ENCODE measurements at regions not wholly inside any gene's neighbourhood (a gene's known extent, or its start where the extent isn't known, plus 50 kb on each side); places are given as distances from the start of the nearest gene placed in this dataset.
"Not testable (repeated sequence)": the region's sequence is repeated elsewhere in the genome, so short reads cannot be mapped to it uniquely, and the experiment has no call there.

DNA sequence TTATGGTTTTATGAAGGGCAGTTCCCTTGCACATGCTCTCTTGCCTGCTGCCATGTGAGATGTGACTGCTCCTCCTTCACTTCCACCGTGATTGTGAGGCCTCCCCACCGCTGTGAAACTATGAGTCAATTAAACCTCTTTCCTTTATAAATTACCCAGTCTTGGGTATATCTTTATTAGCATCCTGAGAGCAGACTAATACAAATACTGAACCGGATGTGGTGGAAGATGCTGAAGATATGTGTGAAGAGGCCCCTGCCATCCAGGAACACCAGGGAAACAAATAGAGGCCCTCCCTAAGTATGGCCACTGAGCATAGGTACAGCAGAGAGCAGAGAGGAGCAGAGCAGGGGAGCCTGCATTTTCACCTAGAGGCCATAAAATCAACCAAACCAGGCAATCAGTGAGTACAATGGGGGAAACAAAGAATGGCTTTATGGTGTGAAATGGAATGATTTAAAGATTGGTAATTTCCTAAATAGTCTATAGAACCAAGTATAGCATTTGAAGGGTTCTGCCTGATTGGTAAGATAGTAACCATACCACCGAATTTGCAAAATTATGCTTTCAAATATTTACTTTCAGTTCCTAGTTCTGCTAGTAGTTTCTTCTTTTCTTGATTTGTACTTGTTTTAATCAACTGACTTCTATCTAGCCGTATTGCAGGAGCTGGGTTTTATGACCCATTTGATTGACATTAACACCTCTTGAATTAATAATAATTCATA lies 421.6 kb downstream of the IRX1 start:
- DNase-seq (ENCODE audit: low read depth in 2 of 2), result no peak

DNA sequence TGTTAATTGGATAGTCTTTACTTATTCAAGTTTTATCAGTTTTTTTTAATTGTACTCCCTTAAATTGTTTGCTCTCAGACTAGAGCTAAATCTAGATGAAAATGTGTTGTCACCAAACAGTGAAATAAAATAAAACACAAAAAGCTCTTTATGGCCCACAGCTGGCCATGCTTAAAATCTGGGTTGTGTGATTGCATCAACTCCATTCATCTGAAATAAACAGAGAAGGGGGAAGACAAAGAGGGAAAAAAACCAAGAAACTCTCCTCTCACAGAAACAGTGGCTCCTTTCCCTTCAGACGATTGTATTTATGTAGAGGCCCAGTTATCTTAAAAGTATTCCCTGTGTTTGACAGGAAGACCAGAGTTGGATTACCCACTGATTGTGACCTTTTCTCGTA lies 422.4 kb downstream of the IRX1 start:
- no peak for DNase-seq (ENCODE audit: low read depth in 2 of 2)

DNA sequence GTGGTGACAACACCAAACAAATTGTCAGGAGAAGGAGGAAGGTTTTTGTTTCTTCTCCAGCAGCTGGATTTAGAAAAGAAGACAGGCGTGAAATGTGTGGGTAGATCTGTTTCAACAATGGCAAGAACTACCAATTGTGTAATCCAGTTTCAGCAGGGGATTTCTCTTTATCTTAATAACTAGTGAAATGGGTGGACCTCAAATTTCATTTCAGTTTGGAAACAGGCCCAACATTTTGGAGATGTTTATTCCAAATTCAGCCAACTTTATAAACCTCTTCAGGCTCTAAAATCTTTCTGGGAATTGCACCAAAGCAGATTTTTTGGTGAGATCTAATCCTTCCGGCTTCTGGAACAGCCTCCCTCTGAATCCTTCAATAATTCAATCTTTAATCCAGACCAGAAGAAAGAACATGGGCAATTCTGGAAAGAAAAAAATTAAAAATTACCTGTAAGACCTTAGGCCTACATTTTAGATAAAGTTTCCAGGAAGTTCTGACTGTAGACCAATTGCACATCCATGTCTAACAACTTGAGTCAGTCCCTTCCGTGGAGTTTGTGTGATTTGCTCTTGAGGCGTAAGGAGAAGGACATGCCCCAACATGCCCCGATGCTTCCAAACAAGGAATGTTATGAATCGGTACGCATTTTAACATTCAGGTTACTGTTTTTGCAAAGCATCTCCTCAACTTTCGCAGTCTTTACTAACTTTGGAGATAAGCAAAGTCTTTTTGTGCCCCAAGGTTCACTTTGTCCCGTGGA lies 423.6 kb downstream of the IRX1 start:
- DNase-seq (ENCODE audit: low read depth in 2 of 2), result no peak

DNA sequence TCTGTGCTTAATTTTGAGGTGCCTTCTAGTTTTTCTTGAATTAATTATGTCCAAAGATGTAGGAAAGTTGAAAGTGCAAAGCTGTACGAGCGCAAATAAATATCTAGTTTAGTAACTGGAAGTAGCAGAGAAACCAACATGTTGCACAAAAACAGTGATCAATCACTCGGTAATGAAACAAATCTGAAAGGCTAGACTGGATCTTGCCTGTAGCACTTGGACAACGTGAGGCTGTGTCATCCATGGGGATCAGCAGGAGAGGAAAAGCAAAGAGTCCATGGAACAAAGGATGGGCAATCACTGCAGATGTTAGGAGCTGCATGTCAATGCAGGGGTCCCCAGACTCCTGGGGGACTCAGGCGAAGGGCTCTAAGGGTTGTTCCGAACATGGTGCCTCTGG lies 424.2 kb downstream of the IRX1 start:
- DNase-seq (ENCODE audit: low read depth in 2 of 2), result no peak

DNA sequence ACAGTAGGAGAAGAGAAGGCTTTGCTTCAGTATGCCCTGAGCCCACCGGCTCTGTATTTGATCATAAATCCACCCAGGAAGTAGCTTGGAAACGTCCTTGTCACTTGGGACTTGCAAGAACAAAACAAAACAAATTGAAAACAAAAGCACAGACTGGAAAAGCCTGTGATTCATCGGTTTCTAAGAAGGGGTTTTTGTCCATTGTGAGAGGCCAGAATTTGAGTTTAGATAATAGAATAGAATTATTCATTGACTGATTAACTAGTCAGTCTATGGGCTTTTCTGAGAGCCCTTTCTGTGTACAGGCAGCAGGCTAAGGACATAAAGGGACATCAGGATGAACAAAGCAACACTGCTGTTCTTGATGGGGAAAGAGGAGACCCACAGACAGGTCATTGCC lies 424.8 kb downstream of the IRX1 start:
- no peak for DNase-seq (ENCODE audit: low read depth in 2 of 2)

DNA sequence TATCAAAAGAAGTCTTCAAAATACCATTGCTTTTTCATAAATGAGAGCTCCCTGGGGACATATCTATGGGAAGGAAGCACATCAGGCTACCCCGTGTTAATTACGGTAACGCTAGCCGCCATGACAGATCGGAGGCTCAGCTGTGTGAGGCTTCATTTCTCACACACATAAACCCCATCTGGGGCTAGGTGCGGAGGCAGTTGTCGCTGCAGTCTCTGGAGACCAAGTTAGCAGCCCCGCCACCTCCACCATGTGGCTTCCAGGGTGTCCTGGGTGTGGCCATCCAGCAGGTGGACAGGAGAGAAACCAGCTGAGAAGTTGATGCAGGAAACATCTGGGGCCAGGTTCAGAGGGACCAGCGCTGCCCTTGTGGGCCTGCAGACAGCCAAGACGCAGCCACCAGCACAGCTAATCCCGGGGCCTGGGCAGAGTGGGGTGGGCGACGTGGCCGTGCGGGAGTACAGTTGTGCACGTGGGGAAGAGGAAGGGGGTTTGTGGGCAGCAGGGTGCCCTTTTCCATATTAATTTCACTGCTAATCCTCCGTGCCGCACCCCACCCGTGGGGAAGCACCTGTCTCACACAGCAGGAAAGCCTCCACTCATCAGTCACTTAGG lies 426.5 kb downstream of the IRX1 start:
- no peak for DNase-seq (ENCODE audit: low read depth in 2 of 2)

DNA sequence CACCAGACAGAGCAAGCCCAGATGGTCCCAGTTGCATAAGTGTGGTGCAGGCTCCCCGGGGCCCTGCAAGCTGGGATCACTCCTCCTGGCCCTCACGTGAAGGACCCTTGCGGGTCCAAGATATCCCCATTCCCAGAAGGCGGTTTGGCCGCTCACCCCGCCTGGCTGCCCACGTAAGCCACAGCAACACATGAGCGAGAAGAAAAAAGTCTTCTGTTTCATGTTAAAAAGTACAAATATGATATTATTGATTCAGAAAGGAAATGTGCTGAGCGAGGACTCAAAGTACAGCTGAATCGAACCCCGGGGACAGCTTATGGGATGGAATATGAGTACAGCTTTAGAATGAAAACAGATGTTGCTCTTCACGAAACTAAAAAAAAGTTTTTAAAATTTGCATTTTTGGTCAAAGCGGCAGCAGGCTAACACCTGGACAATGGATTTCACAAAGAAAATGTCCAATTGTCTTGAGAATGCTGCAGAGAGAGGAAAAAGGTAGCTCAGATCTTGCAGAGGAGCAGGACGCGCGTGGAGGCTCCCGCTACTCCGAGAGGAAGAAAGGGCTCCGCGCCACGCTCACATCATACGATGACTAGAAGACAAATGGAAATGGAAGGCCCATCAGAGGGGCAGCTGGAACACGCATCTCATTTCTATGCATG lies 427.6 kb downstream of the IRX1 start:
- DNase-seq (ENCODE audit: low read depth in 2 of 2), result no peak

DNA sequence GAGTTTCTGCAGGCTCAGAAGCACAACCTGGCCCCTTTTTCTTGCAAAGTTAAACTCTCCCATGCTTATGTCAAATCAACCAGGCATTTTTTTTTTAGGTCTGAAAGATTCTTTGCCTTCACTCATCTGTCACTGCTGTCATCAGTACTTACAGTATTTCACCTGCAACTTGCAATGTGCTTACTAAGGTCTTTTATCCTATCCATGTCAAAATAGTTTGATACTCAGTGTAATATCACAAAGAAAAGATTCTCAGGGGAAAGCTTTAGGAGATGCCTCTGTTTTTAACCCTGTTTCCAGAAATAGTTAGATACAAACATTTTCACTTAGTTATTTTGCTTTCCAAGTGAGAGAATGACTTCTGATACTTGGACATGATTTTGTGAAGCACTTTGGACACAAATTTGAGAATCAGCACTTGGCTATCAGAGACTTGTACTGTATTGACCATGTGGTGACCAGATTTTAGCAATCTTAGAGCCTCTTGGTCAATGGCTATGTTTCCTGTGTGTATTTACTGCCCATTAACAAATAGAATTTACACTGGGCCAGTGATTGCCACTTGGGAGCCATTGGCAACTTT lies 428.2 kb downstream of the IRX1 start:
- DNase-seq (ENCODE audit: low read depth in 2 of 2), result no peak

DNA sequence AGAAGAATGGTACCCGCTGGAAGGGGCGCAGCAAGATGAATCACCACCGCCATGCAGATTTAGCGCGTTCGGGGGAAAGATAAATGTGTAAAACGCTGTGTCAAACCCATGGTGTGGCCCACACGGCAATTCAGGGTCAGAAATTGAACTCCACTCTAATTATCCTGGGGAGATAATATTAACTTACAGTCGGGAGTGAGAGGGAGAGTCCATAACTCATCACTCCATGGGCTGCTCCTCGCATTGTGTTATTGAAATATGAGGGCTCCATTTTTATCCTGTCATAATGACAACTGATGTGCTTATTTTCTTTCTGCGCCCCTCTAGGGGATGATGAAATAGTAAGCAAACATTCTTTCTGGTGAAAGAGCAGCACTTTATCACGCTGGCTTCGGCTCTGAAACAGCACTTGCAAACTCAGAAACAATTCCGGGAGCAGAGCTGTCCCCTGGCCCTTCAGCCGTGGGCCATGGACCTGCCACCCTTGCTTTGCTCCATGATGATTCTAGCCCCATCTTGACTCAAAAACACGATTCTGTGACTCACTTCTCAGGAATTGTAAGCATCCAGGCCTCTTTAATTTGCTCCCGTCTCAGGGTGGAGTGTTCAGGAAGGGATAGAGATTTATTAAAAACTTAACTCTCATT lies 431.6 kb downstream of the IRX1 start:
- no peak for DNase-seq (ENCODE audit: low read depth in 2 of 2)

DNA sequence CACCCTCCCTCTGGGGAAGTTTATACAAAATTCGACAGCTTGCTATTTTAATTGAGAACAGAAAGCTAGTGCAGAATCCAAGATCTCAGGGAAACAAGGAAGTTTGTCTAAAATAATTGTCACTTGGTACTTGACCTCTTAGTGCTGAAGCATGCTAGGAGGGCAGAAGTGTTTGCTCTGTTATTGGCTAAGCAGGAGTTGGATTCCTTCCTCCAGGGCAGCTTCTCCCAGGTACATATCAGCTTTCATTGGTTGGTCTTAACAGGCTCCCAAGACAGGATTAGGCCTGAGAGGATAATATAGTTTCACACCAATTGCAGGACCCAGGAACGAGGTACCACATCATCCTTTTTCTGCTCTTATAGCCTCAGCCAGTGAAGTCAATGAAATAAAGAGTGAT lies 432.8 kb downstream of the IRX1 start:
- DNase-seq (ENCODE audit: low read depth in 2 of 2), result no peak

DNA sequence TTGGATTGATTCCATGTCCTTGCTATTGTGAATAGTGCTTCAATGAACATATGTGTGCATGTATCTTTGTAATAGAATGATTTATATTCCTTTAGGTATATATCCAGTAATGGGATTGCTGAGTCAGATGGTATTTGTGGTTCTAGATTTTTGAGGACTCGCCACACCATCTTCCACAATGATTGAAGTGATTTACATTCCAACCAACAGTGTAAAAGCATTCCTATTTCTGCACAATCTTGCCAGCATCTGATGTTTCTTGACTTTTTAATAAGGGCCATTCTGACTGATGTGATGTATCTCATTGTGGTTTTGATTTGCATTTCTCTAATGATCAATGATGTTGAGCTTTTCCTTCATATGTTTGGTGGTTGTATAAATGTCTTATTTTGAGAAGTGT lies 437.9 kb downstream of the IRX1 start:
- DNase-seq (ENCODE audit: low read depth in 2 of 2), result not testable (repeated sequence)

DNA sequence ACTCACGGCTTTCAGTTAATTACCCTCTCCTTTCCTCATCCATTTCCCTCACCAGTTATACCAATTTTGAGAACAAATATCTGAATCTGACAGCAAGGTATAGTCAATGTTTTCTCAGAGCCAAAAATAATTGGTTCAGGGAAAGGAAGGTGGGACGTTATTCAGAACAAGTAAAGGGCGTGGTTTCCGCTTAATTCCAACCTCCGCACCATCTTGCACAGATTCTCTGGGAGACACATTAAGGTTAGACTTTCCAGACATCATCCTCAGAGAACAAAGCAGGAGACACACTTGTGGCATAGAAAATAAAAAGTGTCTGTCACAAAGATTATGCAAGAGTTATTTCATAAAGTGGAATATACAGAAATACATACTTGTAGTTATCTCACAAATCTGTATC lies 441.2 kb downstream of the IRX1 start:
- DNase-seq (ENCODE audit: low read depth in 2 of 2), result no peak

DNA sequence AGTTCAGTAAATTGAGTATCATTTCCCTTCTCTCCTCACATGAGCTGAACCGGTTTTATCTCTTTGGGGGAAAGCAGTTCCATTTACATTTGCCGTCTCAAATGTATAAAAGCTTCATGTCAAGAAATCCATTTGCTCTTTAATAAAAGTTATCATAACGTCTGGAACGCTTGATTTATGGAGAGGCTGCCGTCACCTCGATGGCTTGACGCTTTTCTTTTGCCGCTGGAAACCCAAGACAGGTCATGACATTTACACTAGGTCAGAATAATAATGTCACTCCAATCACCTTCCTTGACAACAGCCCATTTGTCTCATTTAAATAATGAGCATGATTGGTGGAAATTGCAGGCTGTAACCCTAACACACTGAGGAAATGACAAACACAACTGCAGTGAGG lies 443.4 kb downstream of the IRX1 start:
- no peak for DNase-seq (ENCODE audit: low read depth in 2 of 2)

DNA sequence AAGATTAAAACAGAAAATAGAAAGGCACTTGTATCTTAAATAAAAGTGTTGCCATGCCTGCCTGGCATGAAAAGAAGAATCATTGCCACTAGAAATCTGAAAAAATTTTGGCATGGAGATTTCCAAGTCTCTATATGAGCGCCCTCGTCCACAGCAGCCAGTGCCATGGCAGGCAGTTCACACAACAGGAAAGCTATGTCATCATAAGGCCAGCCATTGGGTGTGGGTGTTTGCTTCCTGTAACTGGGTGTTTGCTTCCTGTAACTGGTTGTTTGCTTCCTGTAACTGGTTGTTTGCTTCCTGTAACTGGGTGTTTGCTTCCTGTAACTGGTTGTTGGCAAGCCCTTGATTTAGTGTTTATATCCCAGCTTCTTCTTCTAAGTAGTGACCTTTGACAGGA lies 446.7 kb downstream of the IRX1 start:
- DNase-seq (ENCODE audit: low read depth in 2 of 2), result no peak

DNA sequence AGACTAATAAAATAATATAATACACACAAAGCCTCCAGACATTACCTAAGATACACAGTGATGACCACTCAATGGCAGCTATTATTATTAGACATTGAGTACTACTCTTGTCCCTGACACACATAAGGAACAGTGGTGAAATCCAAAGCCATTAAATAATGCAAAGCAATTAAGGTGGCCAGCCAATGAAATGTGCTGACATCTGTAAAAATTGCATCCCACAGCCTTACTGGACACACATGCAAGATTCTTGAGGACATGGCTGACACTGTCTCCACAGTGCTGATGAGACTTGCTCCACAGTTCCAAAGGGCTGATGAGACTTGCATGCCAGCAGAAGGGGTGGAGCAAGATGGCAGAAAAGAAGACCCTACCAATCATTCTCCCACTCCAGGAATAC lies 447.5 kb downstream of the IRX1 start:
- no peak for DNase-seq (ENCODE audit: low read depth in 2 of 2)

DNA sequence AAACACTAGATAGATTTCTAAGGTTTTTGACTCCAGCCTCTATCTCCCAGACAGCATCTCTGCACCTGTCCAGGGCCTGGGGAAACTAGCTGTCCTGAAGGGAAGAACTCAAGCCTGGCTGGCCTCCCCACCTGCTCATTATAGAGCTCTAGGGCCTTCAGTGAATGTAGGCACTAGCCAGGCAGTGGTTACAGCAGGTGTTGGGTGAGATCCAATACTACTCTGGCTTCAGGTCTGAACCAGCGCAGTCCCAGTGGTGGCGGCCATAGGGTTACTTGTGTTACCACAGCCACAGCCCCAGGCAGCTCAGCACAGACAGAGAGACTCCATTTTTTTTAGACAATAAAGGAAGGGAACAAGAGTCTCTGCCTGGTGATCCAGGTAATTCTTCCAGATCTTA lies 449.2 kb downstream of the IRX1 start:
- DNase-seq (ENCODE audit: low read depth in 2 of 2), result no peak

DNA sequence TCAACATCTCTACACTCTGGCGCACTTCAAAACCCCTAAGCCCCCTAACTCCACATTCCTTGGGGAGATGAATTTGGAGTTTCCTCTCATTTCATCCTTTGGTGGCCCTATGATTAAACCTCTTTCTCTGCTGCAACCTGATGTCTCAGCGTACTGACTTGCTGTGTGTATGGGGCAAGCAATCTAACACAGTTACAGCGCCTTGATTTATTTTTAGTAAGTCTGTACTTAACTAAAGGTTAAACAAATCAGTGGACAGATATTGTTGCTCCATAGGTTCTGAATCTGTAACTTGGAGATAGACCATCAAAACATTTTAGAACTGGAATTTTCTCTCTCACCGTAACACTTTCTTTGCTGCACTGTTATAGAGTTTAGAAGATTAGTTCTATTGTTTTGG lies 452.8 kb downstream of the IRX1 start:
- no peak for DNase-seq (ENCODE audit: low read depth in 2 of 2)

DNA sequence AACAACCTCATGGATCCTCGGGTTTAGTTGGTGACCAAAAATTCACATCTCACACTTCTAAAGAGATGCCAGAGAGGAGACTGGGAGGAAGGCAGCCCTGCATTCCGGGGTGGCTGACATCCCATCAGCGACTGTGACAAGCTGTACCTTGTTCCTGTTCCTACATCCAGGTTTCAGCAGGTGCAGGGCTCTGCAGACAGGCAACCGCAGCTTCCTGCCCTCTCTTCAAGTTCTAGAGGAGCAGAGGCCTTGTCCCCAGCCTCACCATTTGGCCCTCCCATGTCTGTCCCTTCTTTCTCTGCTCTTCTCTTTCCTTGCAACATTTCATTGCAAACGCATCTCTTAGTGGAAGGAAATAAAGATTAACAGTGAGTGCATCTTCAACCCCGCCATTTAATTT lies 454.6 kb downstream of the IRX1 start:
- no peak for DNase-seq (ENCODE audit: low read depth in 2 of 2)

DNA sequence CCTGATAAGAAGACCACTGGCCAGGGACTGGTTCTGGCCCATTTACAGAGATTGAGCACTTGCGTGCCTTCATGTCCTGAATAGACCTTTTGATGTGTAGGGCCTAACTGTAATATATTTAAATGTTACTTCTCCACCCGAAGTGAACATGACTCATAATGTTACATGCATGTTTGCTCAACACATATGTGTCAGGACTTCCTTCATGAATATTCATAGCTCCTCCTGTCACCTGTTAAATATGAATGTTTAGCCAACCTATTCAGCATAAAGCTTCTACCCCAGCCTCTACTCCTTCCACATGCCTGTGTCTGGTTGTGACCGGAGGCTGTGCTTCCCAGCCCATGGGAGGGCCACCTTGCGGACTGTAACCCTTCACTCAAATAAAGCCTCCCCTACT lies 457.5 kb downstream of the IRX1 start:
- no peak for DNase-seq (ENCODE audit: low read depth in 2 of 2)

DNA sequence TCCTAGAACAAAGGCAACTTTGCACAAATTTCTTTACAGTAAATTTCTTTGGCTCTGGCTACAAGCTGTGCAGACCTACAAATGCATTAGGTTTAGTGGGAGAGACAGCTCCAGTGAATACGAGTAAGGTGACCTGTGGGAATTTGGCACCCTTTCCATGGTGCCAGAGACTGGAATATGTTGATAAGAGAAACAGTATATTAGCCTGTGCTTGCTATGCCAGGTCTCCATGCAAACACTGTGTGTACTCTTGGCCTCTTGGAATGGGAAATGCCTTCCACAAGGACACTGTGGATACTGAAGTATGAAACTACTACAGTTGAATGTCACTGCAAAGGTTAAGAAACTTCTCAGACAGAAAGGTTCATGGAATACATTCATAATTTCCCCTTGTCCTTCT lies 458.5 kb downstream of the IRX1 start:
- no peak for DNase-seq (ENCODE audit: low read depth in 2 of 2)

DNA sequence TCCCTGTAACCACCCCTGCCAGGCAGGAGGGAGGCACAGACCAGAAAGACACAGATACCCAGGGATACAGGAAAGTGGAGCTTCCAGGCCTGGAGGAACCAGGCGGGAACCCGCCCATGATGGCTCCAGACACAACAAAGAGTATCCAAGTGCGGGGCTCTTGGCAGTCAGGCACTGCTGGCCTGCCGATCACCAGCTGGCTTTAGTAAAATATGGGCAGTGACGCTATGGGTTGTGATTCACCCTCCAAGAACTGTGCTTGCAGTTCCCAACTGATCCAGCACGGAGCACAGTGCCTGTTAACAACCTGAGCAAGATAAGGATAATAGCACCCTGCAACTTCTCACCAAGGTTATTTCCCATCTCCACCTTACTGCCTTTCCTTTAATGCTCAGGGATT lies 463.3 kb downstream of the IRX1 start:
- no peak for DNase-seq (ENCODE audit: low read depth in 2 of 2)
